Mucosa of rectum (tissue), 2 donors: ENCODE measurements at regions not wholly inside any gene's neighbourhood (a gene's known extent, or its start where the extent isn't known, plus 50 kb on each side); places are given as distances from the start of the nearest gene placed in this dataset.

ENCODE experiments used
- H3K27ac ChIP-seq, 2 donors: one replicate each; pipeline ENCODE4 v1.7.0; 2013; ENCODE audit warnings: inconsistent platforms in 2 of 2, low read depth in 2 of 2, low read length in 2 of 2
- H3K27me3 ChIP-seq, 2 donors: one replicate each; pipeline ENCODE4 v1.7.0; 2013; ENCODE audit warnings: low read length in 2 of 2; ENCODE audit not compliant: control insufficient read depth in 2 of 2, insufficient read depth in 2 of 2
- H3K36me3 ChIP-seq, 2 donors: one replicate each; pipeline ENCODE4 v1.7.0; 2013; ENCODE audit warnings: low read length in 2 of 2; ENCODE audit not compliant: control insufficient read depth in 2 of 2, insufficient read depth in 2 of 2
- H3K4me1 ChIP-seq, 2 donors: one replicate each; pipeline ENCODE4 v1.7.0; 2013; ENCODE audit warnings: low read length in 2 of 2, mild to moderate bottlenecking in 1 of 2; ENCODE audit not compliant: control insufficient read depth in 2 of 2, insufficient read depth in 2 of 2
- H3K4me3 ChIP-seq, 2 donors: one replicate each; pipeline ENCODE4 v1.7.0; 2013; ENCODE audit warnings: low read length in 2 of 2
- H3K9ac ChIP-seq, 2 donors: one replicate each; pipeline ENCODE4 v1.7.0; 2013; ENCODE audit warnings: low read length in 2 of 2, low read depth in 1 of 2, mild to moderate bottlenecking in 1 of 2
- H3K9me3 ChIP-seq, 2 donors: one replicate each; pipeline ENCODE4 v1.7.0; 2013; ENCODE audit warnings: low read length in 2 of 2; ENCODE audit not compliant: control insufficient read depth in 2 of 2
- donor health status: healthy.
- donor health status: Normal muscosa, but diverticular disease.

DNA sequence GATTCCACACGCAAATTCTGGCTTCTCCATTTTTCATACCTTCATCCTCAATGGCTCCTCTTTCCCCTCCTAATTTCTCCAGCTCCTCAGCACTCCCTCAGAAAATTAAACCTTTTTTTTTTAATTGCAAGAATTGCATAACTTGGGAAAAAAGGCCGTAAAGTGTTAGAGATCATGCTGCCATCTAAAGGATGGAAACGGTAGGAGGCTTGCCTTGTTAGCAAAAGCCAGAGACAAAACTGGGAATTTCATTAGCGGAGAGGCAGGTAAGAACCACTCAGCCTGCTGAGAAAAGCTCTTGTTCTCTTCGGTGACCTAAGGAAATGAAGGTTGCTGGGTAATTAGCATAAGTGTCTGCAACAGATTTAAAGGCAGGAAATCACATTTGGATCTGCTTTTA, 204.3 kb downstream of the AEBP2 start:
- Histone ChIP-seq H3K27me3 (no peaks in the 10 kb centered on the region), H3K27ac (no peak overlapping the region), H3K9ac (no peak overlapping the region), H3K4me1 (no peaks in the 10 kb centered on the region), H3K9me3 (no peaks in the 10 kb centered on the region), H3K36me3 (no peaks in the 10 kb centered on the region), H3K4me3 (no peak overlapping the region)

DNA sequence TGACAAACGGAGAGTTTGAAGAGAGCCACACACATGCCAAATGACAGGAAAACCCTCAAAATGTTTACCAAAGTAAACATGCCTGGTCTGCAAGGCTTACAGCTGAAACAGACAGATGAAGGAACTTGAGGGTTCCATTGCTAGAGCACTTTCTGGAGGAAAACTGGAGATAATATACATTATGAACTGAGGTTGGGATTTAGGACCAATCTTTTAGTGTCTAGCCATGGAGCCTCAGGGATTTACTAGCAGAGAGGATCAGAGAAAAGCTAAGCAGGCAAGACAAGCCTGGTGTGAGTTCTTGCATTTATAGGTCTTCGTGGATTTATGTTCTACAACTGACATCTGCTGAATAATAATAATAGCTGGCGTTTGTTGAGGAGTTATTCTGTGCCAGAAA, 205.3 kb downstream of the AEBP2 start:
- Histone ChIP-seq H3K9me3 (no peaks in the 10 kb centered on the region), H3K9ac (no peak overlapping the region), H3K27me3 (no peaks in the 10 kb centered on the region), H3K4me3 (no peak overlapping the region), H3K27ac (no peak overlapping the region), H3K4me1 (no peaks in the 10 kb centered on the region), H3K36me3 (no peaks in the 10 kb centered on the region)

DNA sequence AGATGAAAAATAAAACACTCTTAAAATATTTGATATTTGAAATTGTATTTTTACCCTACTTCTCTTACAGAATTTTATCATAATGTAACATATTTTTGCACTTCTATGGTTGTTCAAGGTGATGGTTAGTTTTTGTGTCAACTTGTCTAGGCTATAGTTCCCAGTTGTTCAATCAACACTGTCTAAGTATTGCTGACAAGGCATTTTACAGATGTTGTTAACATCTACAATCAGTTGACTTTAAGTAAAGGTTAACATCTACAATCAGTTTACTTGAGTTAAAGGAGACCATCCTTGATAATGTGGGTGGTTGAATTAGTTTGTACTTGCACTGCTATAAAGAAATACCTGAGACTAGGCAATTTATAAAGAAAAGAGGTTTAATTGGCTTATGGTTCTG, 206.5 kb downstream of the AEBP2 start:
- no peak overlapping the region for H3K27ac ChIP-seq
- H3K27me3 ChIP-seq, result no peaks in the 10 kb centered on the region
- H3K4me1 ChIP-seq, result no peaks in the 10 kb centered on the region
- no peak overlapping the region for H3K4me3 ChIP-seq
- no peaks in the 10 kb centered on the region for H3K36me3 ChIP-seq
- H3K9me3 ChIP-seq, result no peaks in the 10 kb centered on the region
- H3K9ac ChIP-seq, result no peak overlapping the region

DNA sequence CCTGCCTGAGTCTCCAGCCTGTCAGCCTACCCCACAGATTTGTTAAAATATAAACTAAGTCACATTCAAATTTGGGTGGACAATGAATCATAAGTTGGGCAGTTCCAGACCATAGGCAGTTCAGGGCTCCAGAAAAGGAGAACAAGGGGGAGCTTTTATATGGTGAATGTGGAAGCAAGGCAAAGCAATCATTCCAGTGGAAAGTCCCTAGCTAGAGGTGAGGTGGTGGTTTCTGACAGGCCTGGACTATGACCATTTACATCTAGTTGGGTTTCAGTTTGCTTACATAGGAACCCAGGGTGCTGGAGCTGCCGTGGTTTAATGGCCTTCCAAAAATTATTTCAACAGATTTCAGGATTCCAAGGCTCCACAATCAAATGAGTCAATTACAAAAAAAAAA, 207.3 kb downstream of the AEBP2 start:
- Histone ChIP-seq H3K27me3 (no peaks in the 10 kb centered on the region), H3K9me3 (no peaks in the 10 kb centered on the region), H3K9ac (no peak overlapping the region), H3K4me3 (no peak overlapping the region), H3K27ac (no peak overlapping the region), H3K36me3 (no peaks in the 10 kb centered on the region), H3K4me1 (no peaks in the 10 kb centered on the region)

DNA sequence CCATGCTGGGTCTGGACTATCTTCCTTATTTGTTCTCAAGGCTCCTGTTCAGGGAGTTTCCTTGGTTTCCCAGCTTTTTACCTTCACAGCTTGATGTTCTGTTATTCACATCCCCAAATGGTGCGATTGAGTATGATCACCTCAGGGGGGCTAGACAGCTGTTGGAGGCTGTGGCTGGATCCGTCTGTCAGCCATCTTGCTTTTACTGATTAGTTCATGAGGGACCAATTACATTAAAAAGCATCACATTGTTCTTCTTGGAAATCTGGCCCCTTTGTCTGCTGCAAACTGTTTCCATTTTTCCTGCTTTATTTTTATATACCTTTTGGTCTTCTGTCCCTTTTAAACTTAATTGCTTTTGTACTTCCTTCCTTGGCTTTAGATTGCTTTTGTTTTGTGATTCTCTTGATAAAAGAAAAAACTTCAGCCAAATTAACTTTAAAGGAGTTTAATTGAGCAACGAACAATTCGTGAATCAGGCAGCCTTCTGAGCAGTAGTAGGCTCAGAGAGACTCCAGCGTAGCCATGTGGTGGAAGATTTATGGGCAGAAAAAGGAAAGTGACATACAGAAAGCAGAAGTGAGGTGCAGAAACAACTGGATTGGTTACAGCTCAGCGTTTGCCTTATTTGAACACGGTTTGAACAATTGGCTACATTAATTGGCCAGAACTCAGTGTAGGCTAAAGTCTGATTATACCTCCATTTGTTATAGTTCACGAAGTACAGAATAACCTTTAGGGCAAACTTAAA, 208.7 kb downstream of the AEBP2 start:
- Histone ChIP-seq H3K9ac (no peak overlapping the region), H3K4me1 (no peaks in the 10 kb centered on the region)

DNA sequence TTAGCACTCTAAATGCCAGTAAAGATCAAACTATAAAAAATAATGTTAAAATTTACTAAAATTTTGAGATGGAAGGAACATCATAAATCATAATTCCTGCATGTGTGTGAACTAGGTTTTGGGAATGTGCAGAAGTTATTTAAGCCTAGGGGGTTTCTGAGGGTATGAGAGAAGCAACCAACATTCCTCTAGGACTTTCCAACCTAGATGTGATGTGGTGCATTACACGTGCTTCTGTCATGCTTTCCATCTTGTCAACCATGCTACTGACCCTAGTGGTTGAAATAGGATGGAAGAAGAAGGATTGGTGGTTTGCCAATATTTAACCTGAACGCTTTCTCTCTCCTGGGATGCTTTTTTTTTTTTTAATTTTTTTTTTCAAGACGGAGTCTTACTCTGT, 209.3 kb downstream of the AEBP2 start:
- Histone ChIP-seq H3K4me3 (no peak overlapping the region), H3K9me3 (no peaks in the 10 kb centered on the region), H3K9ac (no peak overlapping the region), H3K27me3 (no peaks in the 10 kb centered on the region), H3K36me3 (no peaks in the 10 kb centered on the region), H3K4me1 (no peaks in the 10 kb centered on the region), H3K27ac (no peak overlapping the region)

More for the DNA sequence above, 208.7 kb downstream of the AEBP2 start:
- Histone ChIP-seq H3K4me3 (no peak overlapping the region), H3K36me3 (no peaks in the 10 kb centered on the region), H3K9me3 (no peaks in the 10 kb centered on the region), H3K27me3 (no peaks in the 10 kb centered on the region), H3K27ac (no peak overlapping the region)

DNA sequence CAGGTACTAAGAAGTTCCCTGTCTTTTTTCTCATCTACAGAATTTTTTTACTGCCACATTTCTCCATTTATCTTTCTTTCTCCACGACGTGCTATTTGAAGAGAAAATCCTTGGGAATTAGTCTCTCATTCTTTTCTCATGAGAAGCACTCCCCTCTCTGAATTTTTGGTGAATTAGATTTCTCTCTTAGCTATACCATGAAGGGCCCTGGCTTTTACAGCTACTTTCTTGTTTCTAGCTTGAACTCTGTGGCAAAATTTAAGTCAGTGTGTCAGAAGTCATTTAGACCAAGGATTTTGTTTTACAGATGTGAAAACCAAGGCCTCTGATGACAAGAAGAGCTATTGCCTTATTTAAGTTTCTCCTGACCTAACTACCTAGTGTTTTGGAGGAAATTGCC, 213.1 kb downstream of the AEBP2 start:
- Histone ChIP-seq H3K27ac (no peak overlapping the region), H3K9me3 (no peaks in the 10 kb centered on the region), H3K4me3 (no peak overlapping the region)

DNA sequence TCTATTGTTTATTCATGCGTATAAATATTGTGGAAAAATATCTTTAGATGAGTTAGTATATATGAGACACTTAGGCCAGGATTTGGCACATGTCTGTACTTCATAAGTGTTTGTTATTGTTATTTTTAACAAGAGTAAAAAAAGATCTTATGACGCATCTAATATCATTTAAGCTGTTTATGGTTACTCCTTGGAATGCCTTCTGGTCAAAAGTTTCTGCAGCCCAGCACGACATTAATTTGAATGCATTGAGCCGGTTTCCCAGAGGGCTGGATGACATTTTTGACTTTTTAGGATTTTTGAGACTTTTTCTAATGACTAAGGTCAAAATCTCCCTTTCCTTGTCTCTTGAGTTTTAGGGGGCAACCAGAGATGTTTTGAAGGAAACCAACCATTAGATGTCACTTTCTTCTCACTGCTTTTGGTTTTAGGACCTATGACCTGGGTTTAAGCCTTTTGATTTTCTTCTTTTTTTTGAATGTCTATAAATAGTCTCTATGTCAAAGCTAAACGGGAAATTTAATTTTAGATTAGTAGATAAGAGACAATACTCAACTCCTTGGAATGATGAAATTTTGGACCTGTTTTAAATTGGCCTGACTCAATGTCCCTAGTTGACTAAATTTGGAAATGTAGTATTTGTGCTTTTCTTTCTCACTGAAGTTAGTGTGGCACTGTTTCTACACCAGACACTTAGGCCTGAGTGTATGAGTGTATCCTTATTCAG, 215.5 kb downstream of the AEBP2 start:
- no peak overlapping the region for H3K27ac ChIP-seq
- H3K9ac ChIP-seq, result no peak overlapping the region
- no peaks in the 10 kb centered on the region for H3K27me3 ChIP-seq
- H3K4me1 ChIP-seq, result no peaks in the 10 kb centered on the region
- H3K4me3 ChIP-seq, result no peak overlapping the region
- H3K36me3 ChIP-seq, result no peaks in the 10 kb centered on the region
- no peaks in the 10 kb centered on the region for H3K9me3 ChIP-seq

More for the DNA sequence above, 213.1 kb downstream of the AEBP2 start:
- H3K9ac ChIP-seq, result no peak overlapping the region
- H3K27me3 ChIP-seq, result no peaks in the 10 kb centered on the region
- H3K36me3 ChIP-seq, result no peaks in the 10 kb centered on the region
- H3K4me1 ChIP-seq, result no peaks in the 10 kb centered on the region

DNA sequence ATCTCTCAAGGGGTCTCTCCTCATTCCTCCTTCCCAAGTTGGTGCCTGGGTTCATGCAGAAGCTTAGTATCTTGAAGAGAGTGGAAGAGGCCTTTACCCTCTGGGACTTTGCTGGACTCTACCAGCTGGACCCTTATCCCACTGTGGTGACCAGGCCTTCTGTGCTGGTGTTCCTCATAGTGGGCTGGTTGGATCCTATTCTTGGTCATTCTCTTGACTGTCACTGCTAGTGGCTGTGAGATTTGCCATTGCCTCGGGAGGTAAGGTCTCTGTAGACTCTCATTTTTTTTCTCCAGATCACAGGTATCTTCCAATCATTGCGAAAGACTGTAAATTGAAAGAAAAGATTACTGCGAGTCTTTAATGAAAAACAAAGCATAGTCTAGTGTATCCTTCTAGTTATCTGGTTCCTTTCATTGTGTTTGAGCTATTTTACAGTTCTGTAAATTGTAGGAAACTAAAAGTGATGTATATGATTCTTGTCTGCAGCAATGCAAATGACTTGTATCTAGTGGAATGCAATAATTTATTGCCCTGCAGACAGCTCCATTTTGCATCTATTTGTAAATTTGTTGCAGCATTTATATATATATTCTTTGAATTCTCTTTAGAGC, 217.9 kb downstream of the AEBP2 start:
- no peak overlapping the region for H3K9ac ChIP-seq
- H3K27ac ChIP-seq, result no peak overlapping the region
- H3K4me3 ChIP-seq, result no peak overlapping the region
- H3K4me1 ChIP-seq, result no peaks in the 10 kb centered on the region
- no peaks in the 10 kb centered on the region for H3K27me3 ChIP-seq
- H3K36me3 ChIP-seq, result no peaks in the 10 kb centered on the region
- H3K9me3 ChIP-seq, result no peaks in the 10 kb centered on the region

DNA sequence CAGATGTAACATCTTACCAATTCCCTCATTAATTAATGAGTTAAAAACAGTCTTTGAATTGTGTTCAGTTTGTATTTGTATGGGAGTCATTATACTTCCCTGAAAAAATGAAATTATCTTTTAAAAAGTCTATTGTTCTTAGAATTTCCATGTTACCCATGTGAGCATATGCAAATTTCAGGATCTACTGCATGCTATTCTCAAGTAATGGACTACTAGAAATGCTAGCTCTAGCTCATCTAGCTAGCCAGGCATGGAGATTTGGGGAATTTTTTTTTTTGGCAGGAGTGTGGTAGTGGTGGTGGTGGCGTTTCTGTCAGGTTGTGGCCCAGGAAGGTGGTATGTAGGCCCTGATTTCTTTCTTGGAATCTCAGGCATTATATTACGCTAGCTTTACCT, 218.4 kb downstream of the AEBP2 start:
- Histone ChIP-seq H3K4me3 (no peak overlapping the region), H3K9me3 (no peaks in the 10 kb centered on the region), H3K27ac (no peak overlapping the region), H3K4me1 (no peaks in the 10 kb centered on the region), H3K9ac (no peak overlapping the region), H3K36me3 (no peaks in the 10 kb centered on the region), H3K27me3 (no peaks in the 10 kb centered on the region)
